ENCODE measurements at regions not wholly inside any gene's neighbourhood (a gene's known extent, or its start where the extent isn't known, plus 50 kb on each side); places are given as distances from the start of the nearest gene placed in this dataset.

- Histone ChIP-seq H3K9ac (ENCODE audit: insufficient read length) (no peak overlapping the region), H3K4me3 (no peak overlapping the region), H3K9me3 (ENCODE audit: low read depth, low read length) (no peaks in the 10 kb centered on the region), H3K36me3 (ENCODE audit: insufficient read depth, low read length) (no peaks in the 10 kb centered on the region), H3K27ac (no peak overlapping the region)
- no peak for DNase-seq (ENCODE audit: low read depth, low spot score)
- no peak for TF ChIP-seq POLR2AphosphoS5 (IDR thresholded peaks at IDR 0.05; ENCODE audit: borderline replicate concordance, low read depth, low read length)
- TF ChIP-seq FOXP2 (optimal IDR thresholded peaks at IDR 0.05; ENCODE audit: control extremely low read depth, extremely low read length, insufficient read depth) = no peak
- TF ChIP-seq EZH2 (IDR thresholded peaks at IDR 0.05) = no peak
Measured at GRCh38 chr7:25296086-25296485, 67.8 kb upstream of the NPVF start.

GRCh38 chr7:25297278-25297677, 69.0 kb upstream of the NPVF start:
- H3K27ac ChIP-seq = no peak overlapping the region
- DNase-seq (ENCODE audit: low read depth, low spot score) = no peak
- no peak overlapping the region for H3K4me3 ChIP-seq
- no peaks in the 10 kb centered on the region for H3K36me3 ChIP-seq (ENCODE audit: insufficient read depth, low read length)
- H3K9ac ChIP-seq (ENCODE audit: insufficient read length) = no peak overlapping the region
- no peaks in the 10 kb centered on the region for H3K9me3 ChIP-seq (ENCODE audit: low read depth, low read length)
- no peak for TF ChIP-seq EZH2 (IDR thresholded peaks at IDR 0.05)
- no peak for TF ChIP-seq FOXP2 (optimal IDR thresholded peaks at IDR 0.05; ENCODE audit: control extremely low read depth, extremely low read length, insufficient read depth)
- no peak for TF ChIP-seq POLR2AphosphoS5 (IDR thresholded peaks at IDR 0.05; ENCODE audit: borderline replicate concordance, low read depth, low read length)

- TF ChIP-seq POLR2AphosphoS5 (IDR thresholded peaks at IDR 0.05; ENCODE audit: borderline replicate concordance, low read depth, low read length) (no peak), EZH2 (IDR thresholded peaks at IDR 0.05) (no peak), FOXP2 (optimal IDR thresholded peaks at IDR 0.05; ENCODE audit: control extremely low read depth, extremely low read length, insufficient read depth) (no peak)
- H3K36me3 ChIP-seq (ENCODE audit: insufficient read depth, low read length) = no peaks in the 10 kb centered on the region
- H3K9me3 ChIP-seq (ENCODE audit: low read depth, low read length) = no peaks in the 10 kb centered on the region
- H3K27ac ChIP-seq = no peak overlapping the region
- H3K4me3 ChIP-seq = no peak overlapping the region
- H3K9ac ChIP-seq (ENCODE audit: insufficient read length) = no peak overlapping the region
- DNase-seq (ENCODE audit: low read depth, low spot score) = no peak
Measured at GRCh38 chr7:25303281-25304181, 75.2 kb upstream of the NPVF start.

- TF ChIP-seq POLR2AphosphoS5 (IDR thresholded peaks at IDR 0.05; ENCODE audit: borderline replicate concordance, low read depth, low read length) (no peak), EZH2 (IDR thresholded peaks at IDR 0.05) (no peak), FOXP2 (optimal IDR thresholded peaks at IDR 0.05; ENCODE audit: control extremely low read depth, extremely low read length, insufficient read depth) (no peak)
- Histone ChIP-seq H3K4me3 (no peak overlapping the region), H3K9me3 (ENCODE audit: low read depth, low read length) (no peaks in the 10 kb centered on the region), H3K27ac (no peak overlapping the region), H3K9ac (ENCODE audit: insufficient read length) (no peak overlapping the region), H3K36me3 (ENCODE audit: insufficient read depth, low read length) (no peaks in the 10 kb centered on the region)
- no peak for DNase-seq (ENCODE audit: low read depth, low spot score)
Measured at GRCh38 chr7:25304691-25305090, 76.4 kb upstream of the NPVF start.

GRCh38 chr7:25305831-25306230, 77.5 kb upstream of the NPVF start:
- Histone ChIP-seq H3K27ac (no peak overlapping the region), H3K36me3 (ENCODE audit: insufficient read depth, low read length) (no peaks in the 10 kb centered on the region), H3K9ac (ENCODE audit: insufficient read length) (no peak overlapping the region), H3K4me3 (no peak overlapping the region), H3K9me3 (ENCODE audit: low read depth, low read length) (no peaks in the 10 kb centered on the region)
- no peak for TF ChIP-seq EZH2 (IDR thresholded peaks at IDR 0.05)
- no peak for TF ChIP-seq FOXP2 (optimal IDR thresholded peaks at IDR 0.05; ENCODE audit: control extremely low read depth, extremely low read length, insufficient read depth)
- TF ChIP-seq POLR2AphosphoS5 (IDR thresholded peaks at IDR 0.05; ENCODE audit: borderline replicate concordance, low read depth, low read length) = no peak
- DNase-seq (ENCODE audit: low read depth, low spot score) = no peak

GRCh38 chr7:25307624-25308023, 79.3 kb upstream of the NPVF start:
- Histone ChIP-seq H3K4me3 (no peak overlapping the region), H3K27ac (no peak overlapping the region), H3K9ac (ENCODE audit: insufficient read length) (no peak overlapping the region), H3K9me3 (ENCODE audit: low read depth, low read length) (no peaks in the 10 kb centered on the region), H3K36me3 (ENCODE audit: insufficient read depth, low read length) (no peaks in the 10 kb centered on the region)
- no peak for TF ChIP-seq POLR2AphosphoS5 (IDR thresholded peaks at IDR 0.05; ENCODE audit: borderline replicate concordance, low read depth, low read length)
- TF ChIP-seq FOXP2 (optimal IDR thresholded peaks at IDR 0.05; ENCODE audit: control extremely low read depth, extremely low read length, insufficient read depth) = no peak
- TF ChIP-seq EZH2 (IDR thresholded peaks at IDR 0.05) = no peak
- no peak for DNase-seq (ENCODE audit: low read depth, low spot score)

- no peaks in the 10 kb centered on the region for H3K36me3 ChIP-seq (ENCODE audit: insufficient read depth, low read length)
- TF ChIP-seq FOXP2 (optimal IDR thresholded peaks at IDR 0.05; ENCODE audit: control extremely low read depth, extremely low read length, insufficient read depth) (no peak), POLR2AphosphoS5 (IDR thresholded peaks at IDR 0.05; ENCODE audit: borderline replicate concordance, low read depth, low read length) (no peak), EZH2 (IDR thresholded peaks at IDR 0.05) (no peak)
- H3K9me3 ChIP-seq (ENCODE audit: low read depth, low read length) = no peaks in the 10 kb centered on the region
- H3K4me3 ChIP-seq = no peak overlapping the region
- H3K27ac ChIP-seq = no peak overlapping the region
- H3K9ac ChIP-seq (ENCODE audit: insufficient read length) = no peak overlapping the region
- DNase-seq (ENCODE audit: low read depth, low spot score) = no peak
Measured at GRCh38 chr7:25308246-25308645, 80.0 kb upstream of the NPVF start.

GRCh38 chr7:25308906-25309705, 80.8 kb upstream of the NPVF start:
- TF ChIP-seq EZH2 (IDR thresholded peaks at IDR 0.05) (no peak), FOXP2 (optimal IDR thresholded peaks at IDR 0.05; ENCODE audit: control extremely low read depth, extremely low read length, insufficient read depth) (no peak), POLR2AphosphoS5 (IDR thresholded peaks at IDR 0.05; ENCODE audit: borderline replicate concordance, low read depth, low read length) (no peak)
- H3K36me3 ChIP-seq (ENCODE audit: insufficient read depth, low read length) = no peaks in the 10 kb centered on the region
- DNase-seq (ENCODE audit: low read depth, low spot score) = no peak
- no peak overlapping the region for H3K4me3 ChIP-seq
- H3K27ac ChIP-seq = no peak overlapping the region
- H3K9ac ChIP-seq (ENCODE audit: insufficient read length) = no peak overlapping the region
- H3K9me3 ChIP-seq (ENCODE audit: low read depth, low read length) = no peaks in the 10 kb centered on the region

Data from SK-N-MC (cell line).